ENCODE measurements at regions not wholly inside any gene's neighbourhood (a gene's known extent, or its start where the extent isn't known, plus 50 kb on each side); places are given as distances from the start of the nearest gene placed in this dataset.

GRCh38 chr13:85544756-85545155 lies 254.5 kb downstream of the SLITRK6 start:
- in situ Hi-C loops (cut with HindIII; ENCODE audit: low sequenced_read_pairs) = no loop called here

- in situ Hi-C loops (cut with HindIII; ENCODE audit: low sequenced_read_pairs) = no loop called here
Measured at GRCh38 chr13:85543144-85543543, 256.1 kb downstream of the SLITRK6 start.

GRCh38 chr13:85541476-85541875 lies 257.7 kb downstream of the SLITRK6 start:
- in situ Hi-C loops (cut with HindIII; ENCODE audit: low sequenced_read_pairs) = no loop called here

GRCh38 chr13:85538957-85539356 lies 260.3 kb downstream of the SLITRK6 start:
- in situ Hi-C loops (cut with HindIII; ENCODE audit: low sequenced_read_pairs) = no loop called here

- in situ Hi-C loops (cut with HindIII; ENCODE audit: low sequenced_read_pairs) = no loop called here
Measured at GRCh38 chr13:85537601-85538000, 261.6 kb downstream of the SLITRK6 start.

- in situ Hi-C loops (cut with HindIII; ENCODE audit: low sequenced_read_pairs) = no loop called here
Measured at GRCh38 chr13:85536706-85537105, 262.5 kb downstream of the SLITRK6 start.

- in situ Hi-C loops (cut with HindIII; ENCODE audit: low sequenced_read_pairs) = no loop called here
Measured at GRCh38 chr13:85535316-85536084, 263.7 kb downstream of the SLITRK6 start.

- in situ Hi-C loops (cut with HindIII; ENCODE audit: low sequenced_read_pairs) = no loop called here
Measured at GRCh38 chr13:85533911-85534310, 265.3 kb downstream of the SLITRK6 start.

GRCh38 chr13:85529218-85529594 lies 270.0 kb downstream of the SLITRK6 start:
- in situ Hi-C loops (cut with HindIII; ENCODE audit: low sequenced_read_pairs) = no loop called here

- in situ Hi-C loops (cut with HindIII; ENCODE audit: low sequenced_read_pairs) = no loop called here
Measured at GRCh38 chr13:85528491-85529217, 270.6 kb downstream of the SLITRK6 start.

GRCh38 chr13:85527316-85527715 lies 271.9 kb downstream of the SLITRK6 start:
- in situ Hi-C loops (cut with HindIII; ENCODE audit: low sequenced_read_pairs) = no loop called here

- in situ Hi-C loops (cut with HindIII; ENCODE audit: low sequenced_read_pairs) = no loop called here
Measured at GRCh38 chr13:85525411-85525810, 273.8 kb downstream of the SLITRK6 start.

GRCh38 chr13:85521657-85522056 lies 277.6 kb downstream of the SLITRK6 start:
- in situ Hi-C loops (cut with HindIII; ENCODE audit: low sequenced_read_pairs) = no loop called here

- in situ Hi-C loops (cut with HindIII; ENCODE audit: low sequenced_read_pairs) = no loop called here
Measured at GRCh38 chr13:85520445-85520844, 278.8 kb downstream of the SLITRK6 start.

- in situ Hi-C loops (cut with HindIII; ENCODE audit: low sequenced_read_pairs) = no loop called here
Measured at GRCh38 chr13:85519363-85519762, 279.9 kb downstream of the SLITRK6 start.

- in situ Hi-C loops (cut with HindIII; ENCODE audit: low sequenced_read_pairs) = no loop called here
Measured at GRCh38 chr13:85512421-85512820, 286.8 kb downstream of the SLITRK6 start.

- in situ Hi-C loops (cut with HindIII; ENCODE audit: low sequenced_read_pairs) = no loop called here
Measured at GRCh38 chr13:85509512-85509911, 289.7 kb downstream of the SLITRK6 start.

GRCh38 chr13:85508683-85509329 lies 290.4 kb downstream of the SLITRK6 start:
- in situ Hi-C loops (cut with HindIII; ENCODE audit: low sequenced_read_pairs) = no loop called here

GRCh38 chr13:85503797-85504196 lies 295.4 kb downstream of the SLITRK6 start:
- in situ Hi-C loops (cut with HindIII; ENCODE audit: low sequenced_read_pairs) = no loop called here

GRCh38 chr13:85501616-85502015 lies 297.6 kb downstream of the SLITRK6 start:
- in situ Hi-C loops (cut with HindIII; ENCODE audit: low sequenced_read_pairs) = no loop called here

GRCh38 chr13:85500696-85501256 lies 298.4 kb downstream of the SLITRK6 start:
- in situ Hi-C loops (cut with HindIII; ENCODE audit: low sequenced_read_pairs) = no loop called here

GRCh38 chr13:85498774-85499173 lies 300.4 kb downstream of the SLITRK6 start:
- in situ Hi-C loops (cut with HindIII; ENCODE audit: low sequenced_read_pairs) = no loop called here

Measured in DLD1 (cell line).